Testis (tissue), 2 donors: ENCODE measurements at regions not wholly inside any gene's neighbourhood (a gene's known extent, or its start where the extent isn't known, plus 50 kb on each side); places are given as distances from the start of the nearest gene placed in this dataset.
"Not testable (repeated sequence)": the region's sequence is repeated elsewhere in the genome, so short reads cannot be mapped to it uniquely, and the experiment has no call there.

Experiments
- DNase-seq: peaks from one replicate; pipeline ENCODE4 v3.0.0-alpha.2; 2019
- H3K27ac ChIP-seq, 2 donors: fragments of 200-600 bp; sonication (generic); one replicate each; pipeline ENCODE4 v1.5.1; 2019
- H3K27me3 ChIP-seq: fragments of 200-600 bp; sonication (generic); one replicate; pipeline ENCODE4 v1.5.1; 2019
- H3K36me3 ChIP-seq: fragments of 200-600 bp; sonication (generic); one replicate; pipeline ENCODE4 v1.5.1; 2017; ENCODE audit warnings: low read depth; ENCODE audit errors: missing control alignments
- H3K4me1 ChIP-seq: fragments of 200-600 bp; sonication (generic); one replicate; pipeline ENCODE4 v1.5.1; 2019
- H3K4me3 ChIP-seq, 2 donors: fragments of 200-600 bp; sonication (generic); one replicate each; pipeline ENCODE4 v1.5.1; 2017 to 2019
- H3K9me3 ChIP-seq: fragments of 200-600 bp; sonication (generic); one replicate; pipeline ENCODE4 v1.5.1; 2017
- POLR2A ChIP-seq: fragments of 450-650 bp; IDR thresholded peaks from one replicate; pipeline ENCODE4 v1.6.1; 2017; ENCODE audit warnings: antibody characterized with exemption, mild to moderate bottlenecking, moderate library complexity
- WGBS, 2 donors: methylation state at CpG; one replicate each; pipeline ENCODE4 v1.1.5; 2018; 5-methylcytosine and 5-hydroxymethylcytosine counted together
- intact Hi-C: fragments of 100-400 bp; cut with DNase I; formaldehyde crosslinking; loops from one replicate; pipeline ENCODE4 v1.15.1; 2023; ENCODE audit warnings: low total_unique reads
- TF ChIP-seq, protein P1 (sequence below), 3 experiments: fragments of 450-650 bp in 2 of 3; fragments of 200-600 bp in 1 of 3; sonication (generic) in 1 of 3; IDR thresholded peaks; one replicate each; pipeline ENCODE4 v1.5.1; 2016 to 2019; ENCODE audit warnings: antibody characterized with exemption in 3 of 3, mild to moderate bottlenecking in 2 of 3, moderate library complexity in 1 of 3

GRCh38 chr12:86407620-86408208 is 151.5 kb upstream of the MGAT4C start:
- H3K4me3 ChIP-seq = no peak overlapping the region

GRCh38 chr12:86389949-86390348 is 133.8 kb upstream of the MGAT4C start:
- 67 to 72% methylated on average over 2 of the region's 2 CpGs for WGBS, 2 donors
- TF ChIP-seq, protein P1, sequence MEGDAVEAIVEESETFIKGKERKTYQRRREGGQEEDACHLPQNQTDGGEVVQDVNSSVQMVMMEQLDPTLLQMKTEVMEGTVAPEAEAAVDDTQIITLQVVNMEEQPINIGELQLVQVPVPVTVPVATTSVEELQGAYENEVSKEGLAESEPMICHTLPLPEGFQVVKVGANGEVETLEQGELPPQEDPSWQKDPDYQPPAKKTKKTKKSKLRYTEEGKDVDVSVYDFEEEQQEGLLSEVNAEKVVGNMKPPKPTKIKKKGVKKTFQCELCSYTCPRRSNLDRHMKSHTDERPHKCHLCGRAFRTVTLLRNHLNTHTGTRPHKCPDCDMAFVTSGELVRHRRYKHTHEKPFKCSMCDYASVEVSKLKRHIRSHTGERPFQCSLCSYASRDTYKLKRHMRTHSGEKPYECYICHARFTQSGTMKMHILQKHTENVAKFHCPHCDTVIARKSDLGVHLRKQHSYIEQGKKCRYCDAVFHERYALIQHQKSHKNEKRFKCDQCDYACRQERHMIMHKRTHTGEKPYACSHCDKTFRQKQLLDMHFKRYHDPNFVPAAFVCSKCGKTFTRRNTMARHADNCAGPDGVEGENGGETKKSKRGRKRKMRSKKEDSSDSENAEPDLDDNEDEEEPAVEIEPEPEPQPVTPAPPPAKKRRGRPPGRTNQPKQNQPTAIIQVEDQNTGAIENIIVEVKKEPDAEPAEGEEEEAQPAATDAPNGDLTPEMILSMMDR (IDR thresholded peaks at IDR 0.05) = no peak
- TF ChIP-seq POLR2A = no peak
- DNase-seq = no peak

More at GRCh38 chr12:86407620-86408208, 151.5 kb upstream of the MGAT4C start:
- intact Hi-C loops = no loop called here
- no peak overlapping the region for H3K27ac ChIP-seq
- WGBS, 2 donors = 82 to 86% methylated on average over 5 of the region's 5 CpGs
- TF ChIP-seq POLR2A = no peak
- H3K9me3 ChIP-seq = no peaks in the 10 kb centered on the region
- H3K36me3 ChIP-seq = no peaks in the 10 kb centered on the region
- DNase-seq = no peak
- no peaks in the 10 kb centered on the region for H3K4me1 ChIP-seq
- no peaks in the 10 kb centered on the region for H3K27me3 ChIP-seq

DNA sequence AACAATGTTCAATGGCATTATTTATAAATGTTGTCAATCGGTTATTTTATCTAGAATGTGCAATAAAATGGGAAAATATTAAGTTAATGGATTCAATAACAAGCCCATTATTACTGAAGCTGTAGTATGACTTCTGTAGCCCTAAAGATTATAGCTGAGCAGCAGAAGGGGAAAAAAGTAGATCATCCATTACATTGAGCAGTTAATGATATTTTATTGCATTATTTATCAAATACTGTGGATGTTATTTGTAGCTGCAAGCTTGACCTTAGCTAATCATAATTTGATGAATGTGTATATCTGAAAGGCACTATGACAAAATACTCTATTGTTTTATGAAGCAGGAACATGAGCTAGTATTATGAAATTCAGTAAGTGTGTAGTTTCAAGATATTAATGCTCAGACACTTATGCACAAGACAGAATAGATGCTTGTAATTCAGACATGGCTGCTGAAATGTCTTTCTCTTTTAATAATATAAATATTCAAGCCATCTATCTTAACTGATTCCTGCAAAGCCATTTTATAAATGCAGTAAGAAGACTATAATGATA is 131.5 kb upstream of the MGAT4C start:
- WGBS, 2 donors = 84 to 90% methylated on average over 1 of the region's 1 CpG
- Histone ChIP-seq H3K4me3 (no peak overlapping the region), H3K27me3 (no peaks in the 10 kb centered on the region), H3K36me3 (no peaks in the 10 kb centered on the region), H3K9me3 (no peaks in the 10 kb centered on the region), H3K27ac (no peak overlapping the region), H3K4me1 (no peaks in the 10 kb centered on the region)
- intact Hi-C loops = no loop called here
- TF ChIP-seq POLR2A = no peak
- TF ChIP-seq, protein P1 (IDR thresholded peaks at IDR 0.05) = no peak
- no peak for DNase-seq

More at GRCh38 chr12:86389949-86390348, 133.8 kb upstream of the MGAT4C start:
- Histone ChIP-seq H3K9me3 (no peaks in the 10 kb centered on the region), H3K27ac (no peak overlapping the region), H3K4me1 (no peaks in the 10 kb centered on the region), H3K4me3 (no peak overlapping the region), H3K27me3 (no peaks in the 10 kb centered on the region), H3K36me3 (no peaks in the 10 kb centered on the region)
- intact Hi-C loops = no loop called here

DNA sequence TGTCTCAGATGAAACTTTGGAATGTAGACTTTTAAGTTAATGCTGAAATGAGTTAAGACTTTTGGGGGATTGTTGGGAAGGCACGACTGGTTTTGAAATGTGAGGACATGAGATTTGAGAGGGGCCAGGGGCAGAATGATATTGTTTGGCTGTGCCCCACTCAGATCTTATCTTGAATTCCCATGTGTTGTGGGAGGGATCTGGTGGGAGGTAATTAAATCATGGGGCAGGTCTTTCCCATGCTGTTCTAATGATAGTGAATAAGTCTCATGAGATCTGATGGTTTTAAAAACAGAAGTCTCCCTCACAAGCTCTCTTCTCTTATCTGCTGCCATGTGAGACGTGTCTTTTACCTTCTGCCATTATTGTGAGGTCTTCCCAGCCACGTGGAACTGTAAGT is 127.6 kb upstream of the MGAT4C start:
- H3K36me3 ChIP-seq, DNase-seq, H3K27me3 ChIP-seq, H3K4me1 ChIP-seq, intact Hi-C loops, H3K9me3 ChIP-seq, H3K4me3 ChIP-seq, H3K27ac ChIP-seq: not testable (repeated sequence)
- 54 to 65% methylated on average over 3 of the region's 3 CpGs for WGBS, 2 donors

DNA sequence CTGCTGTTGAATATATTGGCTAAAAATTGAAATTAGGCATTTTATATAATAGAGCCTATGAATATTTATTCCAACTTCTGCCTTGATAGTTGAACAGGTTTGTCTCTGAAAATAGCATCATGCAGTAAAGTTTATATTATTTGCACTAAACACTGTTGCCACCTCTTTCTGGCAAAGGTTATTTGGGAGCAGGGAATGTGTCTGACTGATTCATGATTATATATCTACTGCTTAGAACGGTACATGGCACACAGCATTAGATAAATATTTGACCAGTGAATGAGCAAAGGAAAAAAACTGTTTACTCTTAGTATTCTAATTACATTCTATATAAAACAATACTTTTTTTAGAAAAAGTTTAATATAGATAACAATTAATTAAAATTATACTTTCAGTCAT is 123.1 kb upstream of the MGAT4C start:
- WGBS, 2 donors = 57 to 66% methylated on average over 1 of the region's 1 CpG

More for the DNA sequence above, 123.1 kb upstream of the MGAT4C start:
- intact Hi-C loops = no loop called here
- Histone ChIP-seq H3K27ac (no peak overlapping the region), H3K36me3 (no peaks in the 10 kb centered on the region), H3K4me1 (no peaks in the 10 kb centered on the region), H3K4me3 (no peak overlapping the region), H3K9me3 (no peaks in the 10 kb centered on the region), H3K27me3 (no peaks in the 10 kb centered on the region)
- no peak for DNase-seq
- no peak for TF ChIP-seq POLR2A
- TF ChIP-seq, protein P1 (IDR thresholded peaks at IDR 0.05) = no peak
